ENCODE measurements at regions not wholly inside any gene's neighbourhood (a gene's known extent, or its start where the extent isn't known, plus 50 kb on each side); places are given as distances from the start of the nearest gene placed in this dataset.
"Not testable (repeated sequence)": the region's sequence is repeated elsewhere in the genome, so short reads cannot be mapped to it uniquely, and the experiment has no call there.

DNA sequence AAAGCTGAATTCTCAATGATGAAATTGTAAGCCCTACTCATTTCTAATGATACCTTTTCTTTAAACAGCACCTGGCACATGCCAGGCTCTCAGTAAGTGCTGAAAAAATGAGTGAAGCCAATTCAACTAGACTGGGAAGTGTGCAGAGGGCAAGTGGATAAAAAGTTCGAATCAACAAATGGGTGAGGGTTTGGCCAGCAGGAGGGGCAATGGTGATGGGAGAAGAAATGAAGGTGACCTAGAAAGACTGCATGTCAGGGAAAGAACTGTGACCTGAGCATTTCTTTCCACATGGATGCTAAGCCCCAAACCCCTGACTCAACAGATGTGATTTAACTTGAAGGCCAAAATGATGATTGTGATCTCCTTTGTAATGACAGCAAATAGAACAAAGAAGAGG, 54.6 kb downstream of the DKK1 start:
- no peak for DNase-seq

DNA sequence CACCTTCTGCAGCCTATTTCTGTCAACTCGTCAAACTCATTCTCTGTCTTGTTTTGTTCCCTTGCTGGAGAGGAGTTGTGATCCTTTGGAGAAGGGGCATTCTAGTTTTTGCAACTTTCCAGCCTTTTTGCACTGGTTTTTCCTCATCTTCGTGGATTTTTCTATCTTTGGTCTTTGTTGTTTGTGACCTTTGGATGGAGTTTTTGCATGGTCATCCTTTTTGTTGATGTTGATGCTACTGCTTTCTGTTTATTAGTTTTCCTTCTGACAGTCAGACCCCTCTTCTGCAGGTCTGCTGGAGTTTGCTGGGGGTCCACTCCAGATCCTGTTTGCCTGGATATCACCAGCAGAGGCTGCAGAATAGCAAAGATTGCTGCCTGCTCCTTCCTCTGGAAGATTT, 60.1 kb downstream of the DKK1 start:
- not testable (repeated sequence) for DNase-seq

DNA sequence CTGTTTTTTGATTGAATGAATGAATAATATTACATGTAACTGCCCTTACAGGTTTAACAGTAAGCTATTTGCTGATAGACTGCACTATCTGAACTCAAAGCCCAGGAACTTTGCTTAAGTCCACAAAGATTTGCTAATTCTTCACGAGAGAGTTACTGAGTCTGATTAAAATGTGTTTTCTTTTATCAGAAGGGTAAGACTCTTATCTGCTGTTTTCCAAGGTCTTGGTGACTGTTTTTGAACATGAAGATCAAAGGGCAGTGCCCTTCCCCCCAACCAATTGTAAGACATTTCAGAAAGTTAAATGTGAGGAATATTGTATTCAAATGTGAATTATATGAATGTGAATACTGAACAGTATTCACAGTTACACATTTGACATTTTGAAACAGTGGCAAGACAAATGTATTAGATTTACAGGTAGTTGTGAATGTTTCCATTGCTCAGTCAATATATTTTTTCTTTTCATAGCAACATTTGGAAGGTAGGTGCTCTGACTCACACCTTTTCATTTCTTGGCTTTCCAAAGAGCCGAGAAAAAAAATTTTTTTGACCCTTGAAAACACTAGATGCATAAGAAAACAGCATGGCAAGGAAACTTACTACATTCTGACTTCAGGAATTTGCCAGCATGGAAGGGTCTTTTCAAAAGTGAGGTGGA, 62.7 kb downstream of the DKK1 start:
- DNase-seq = no peak

DNA sequence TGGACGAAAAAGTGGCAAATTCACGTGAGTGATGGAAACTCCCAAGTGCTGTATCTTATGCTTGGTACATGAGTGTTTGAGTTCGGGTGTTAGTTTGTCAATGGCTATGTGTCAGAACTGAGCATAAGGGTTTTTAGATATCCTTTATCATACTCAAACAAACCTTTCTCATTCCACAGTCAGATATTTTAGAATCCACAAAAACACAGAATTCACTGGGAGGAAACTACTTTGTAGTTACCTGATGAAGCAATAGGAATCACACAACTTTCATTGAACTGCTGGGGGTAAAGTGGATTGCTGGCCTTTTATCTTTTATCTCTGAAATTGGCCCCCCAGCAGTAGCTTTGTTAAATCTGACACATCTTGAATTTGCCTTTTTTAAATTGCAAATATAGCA, 64.0 kb downstream of the DKK1 start:
- no peak for DNase-seq

GRCh38 chr10:52379287-52379686, 65.2 kb downstream of the DKK1 start:
- DNase-seq = no peak

GRCh38 chr10:52383088-52383487, 69.0 kb downstream of the DKK1 start:
- DNase-seq = no peak

GRCh38 chr10:52387744-52388143, 73.7 kb downstream of the DKK1 start:
- DNase-seq = no peak

DNA sequence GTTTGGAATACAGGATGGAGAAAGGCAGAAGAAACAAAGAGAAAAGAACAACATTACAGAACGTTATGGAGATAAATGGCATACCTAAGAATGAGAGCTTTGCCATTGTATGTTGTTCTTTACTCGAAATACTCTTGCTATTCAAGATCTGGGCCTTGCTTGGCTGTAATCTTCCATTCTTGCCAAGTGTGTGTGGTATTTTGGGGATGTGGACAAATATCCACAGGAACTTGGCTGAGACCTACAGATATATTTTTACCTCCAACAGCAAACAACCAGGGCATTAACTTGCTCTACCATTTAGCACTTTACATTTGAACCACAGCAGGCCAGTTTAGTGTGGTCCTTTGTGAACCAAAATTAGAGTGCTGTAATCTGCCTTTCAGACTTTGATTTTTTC, 76.3 kb downstream of the DKK1 start:
- no peak for DNase-seq

- no peak for DNase-seq
Measured at GRCh38 chr10:52391927-52392602, 78.0 kb downstream of the DKK1 start.

DNA sequence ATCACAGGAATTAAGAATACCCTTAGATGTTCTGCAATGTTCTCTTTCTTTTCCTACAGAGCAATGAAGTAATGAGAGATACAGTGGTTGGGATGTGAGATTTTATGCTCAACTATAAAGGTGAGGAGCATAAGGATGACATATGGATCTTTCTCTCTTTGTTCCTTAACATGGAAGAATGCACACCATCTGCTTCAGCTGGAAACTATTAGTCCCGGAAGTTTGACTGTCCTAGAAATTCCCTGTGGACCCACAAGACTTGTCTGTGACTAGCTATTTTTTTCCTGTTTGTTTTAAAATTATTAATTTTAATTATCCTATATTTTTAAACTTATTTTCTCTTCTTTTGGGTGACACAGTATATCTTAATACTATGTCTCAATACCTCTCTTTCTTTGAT, 80.2 kb downstream of the DKK1 start:
- no peak for DNase-seq

GRCh38 chr10:52400562-52400961, 86.5 kb downstream of the DKK1 start:
- no peak for DNase-seq

DNA sequence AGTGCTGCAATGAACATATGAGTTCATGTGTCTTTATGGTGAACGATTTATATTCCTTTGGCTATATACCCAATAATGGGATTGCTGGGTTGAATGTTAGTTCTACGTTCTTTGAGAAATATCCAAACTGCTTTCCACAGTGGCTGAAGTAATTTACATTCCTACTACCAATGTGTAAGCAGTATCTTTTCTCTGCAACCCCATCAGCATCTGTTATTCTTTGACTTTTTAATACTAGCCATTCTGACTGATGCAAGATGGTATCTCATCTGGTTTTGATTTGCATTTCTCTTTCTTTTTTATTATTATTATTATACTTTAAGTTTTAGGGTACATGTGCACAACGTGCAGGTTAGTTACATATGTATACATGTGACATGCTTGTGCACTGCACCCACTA, 89.7 kb downstream of the DKK1 start:
- DNase-seq = not testable (repeated sequence)

- DNase-seq = no peak
Measured at GRCh38 chr10:52409195-52409594, 95.1 kb downstream of the DKK1 start.

DNA sequence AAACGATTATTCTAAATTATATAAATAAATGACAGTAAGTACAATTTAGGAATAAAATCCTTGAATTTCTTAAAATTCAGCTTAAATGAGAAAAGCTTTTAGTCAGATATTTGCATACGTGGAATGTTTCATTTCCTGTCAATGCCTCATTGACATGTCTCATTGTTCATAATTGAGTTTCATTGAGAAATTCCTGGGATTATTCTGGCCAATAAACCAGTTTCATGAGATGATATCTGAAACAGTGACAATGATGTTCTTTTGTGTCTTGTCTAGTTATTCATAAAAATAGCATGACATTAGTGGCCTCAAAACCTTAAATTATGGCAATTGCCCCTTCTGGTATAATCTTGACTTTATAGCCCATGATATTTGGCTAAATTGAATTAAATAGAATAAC, 95.8 kb downstream of the DKK1 start:
- no peak for DNase-seq

- DNase-seq = no peak
Measured at GRCh38 chr10:52410916-52411315, 96.8 kb downstream of the DKK1 start.

DNA sequence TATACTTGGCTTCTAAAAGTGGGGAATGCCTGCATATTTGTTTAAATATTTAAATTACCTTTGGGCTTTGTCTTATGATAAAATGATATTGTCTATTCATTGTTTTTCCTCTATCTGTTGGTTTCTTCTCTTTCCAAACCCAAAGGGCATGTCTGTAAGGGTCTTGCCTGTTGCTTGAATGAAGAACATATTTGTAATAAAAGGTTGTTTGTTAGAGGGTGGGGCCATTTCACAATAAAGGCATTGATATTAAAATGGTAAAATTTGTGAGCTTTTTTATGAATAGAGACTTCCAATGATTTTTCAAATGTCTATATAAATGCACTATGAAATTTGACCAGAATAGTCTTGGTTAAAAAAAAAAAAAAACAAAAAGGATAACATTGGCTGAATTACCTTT, 105.2 kb downstream of the DKK1 start:
- DNase-seq = no peak

DNA sequence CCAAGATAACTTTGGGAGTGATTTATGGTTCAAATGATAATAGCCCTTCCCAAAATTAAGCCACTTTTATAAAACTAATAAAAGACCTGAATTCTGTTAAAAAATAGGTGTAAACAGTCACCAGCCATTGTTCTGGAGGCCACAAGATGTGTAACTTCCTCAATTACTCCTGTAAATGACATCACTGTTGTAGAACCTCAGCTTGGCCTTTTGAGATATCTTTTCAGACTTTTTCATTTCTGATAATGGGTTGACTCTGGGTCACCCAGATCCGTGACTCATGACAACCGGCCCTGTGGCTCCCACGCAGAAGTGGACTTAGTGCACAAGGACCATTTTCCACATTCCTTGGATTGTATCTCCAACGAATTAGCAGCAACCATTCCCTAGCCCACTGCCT, 106.6 kb downstream of the DKK1 start:
- DNase-seq = peak in 1 of 4 experiments; percentile 1

DNA sequence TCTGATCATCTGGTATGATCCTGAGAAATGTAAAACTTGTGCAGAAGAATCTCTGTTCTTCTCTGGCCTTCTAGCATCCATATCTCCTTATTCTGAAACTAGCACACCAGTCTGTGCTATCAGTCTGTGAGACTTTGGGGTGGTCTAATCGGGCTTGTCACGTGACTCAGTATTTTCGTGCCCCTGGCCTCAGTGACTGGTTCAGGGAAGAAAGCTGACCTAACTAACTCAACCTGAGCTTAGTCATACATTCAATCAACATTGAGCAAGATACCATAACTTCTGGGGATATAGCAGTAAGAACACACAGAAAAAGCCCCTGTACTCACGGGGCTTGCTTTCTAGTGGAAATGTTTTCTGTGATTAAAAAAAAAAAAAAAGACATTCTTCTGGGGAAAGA, 109.3 kb downstream of the DKK1 start:
- DNase-seq = no peak

- DNase-seq = no peak
Measured at GRCh38 chr10:52424341-52424740, 110.3 kb downstream of the DKK1 start.

DNA sequence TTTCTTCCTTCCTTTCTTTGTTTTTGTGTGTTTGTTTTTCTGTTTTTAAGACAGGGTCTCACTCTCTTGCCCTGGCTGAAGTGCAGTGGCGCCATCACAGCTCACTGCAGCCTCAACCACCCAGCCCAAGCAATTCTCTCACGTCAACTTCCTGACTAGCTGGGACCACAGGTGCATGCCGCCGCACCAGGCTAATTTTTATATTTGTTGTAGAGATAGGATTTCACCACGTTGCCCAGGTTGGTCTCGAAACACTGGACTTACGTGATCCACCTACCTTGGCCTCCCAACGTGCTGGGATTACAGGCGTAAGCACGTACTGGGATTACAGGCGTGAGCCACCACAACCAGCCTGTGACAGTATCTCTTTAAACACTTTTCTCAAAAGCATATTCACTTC, 120.7 kb downstream of the DKK1 start:
- DNase-seq = no peak

DNA sequence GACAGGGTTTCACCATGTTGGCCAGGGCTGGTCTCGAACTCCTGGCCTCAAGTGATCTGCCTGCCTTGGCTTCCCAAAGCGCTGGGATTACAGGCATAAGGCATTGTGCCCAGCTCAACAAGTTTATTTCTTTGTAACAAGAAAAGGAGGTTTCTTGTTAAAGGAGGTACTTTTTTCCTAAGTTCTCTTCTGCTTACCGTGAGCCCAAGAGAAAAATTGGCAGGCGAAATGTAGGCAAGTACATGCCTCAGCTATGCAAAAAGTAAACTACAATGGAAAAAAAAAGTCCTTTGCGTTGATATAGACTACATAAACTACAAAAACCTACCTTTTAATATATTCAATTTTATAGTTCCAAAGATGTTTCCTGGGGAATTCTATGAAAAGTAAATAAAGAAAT, 122.6 kb downstream of the DKK1 start:
- no peak for DNase-seq

DNA sequence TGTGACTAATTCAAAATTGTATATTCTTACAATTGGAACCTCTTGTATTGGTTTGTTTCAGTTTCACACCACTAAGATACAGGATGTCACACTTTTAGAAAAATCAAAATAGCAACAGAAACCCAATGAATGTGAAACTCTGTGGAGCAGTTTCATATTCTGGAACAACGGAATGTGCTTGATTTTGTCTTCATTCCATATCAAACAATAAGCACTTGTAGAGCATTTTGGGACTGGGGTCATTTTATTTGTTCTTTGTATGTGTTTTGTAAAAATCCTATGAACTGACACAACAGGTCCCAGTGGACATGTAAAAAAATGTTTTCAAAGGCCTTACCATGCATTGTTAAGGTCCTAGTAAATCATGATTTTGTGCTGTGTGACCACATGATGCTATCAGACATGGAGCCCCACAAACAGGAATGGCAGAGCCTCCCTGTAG, 123.1 kb downstream of the DKK1 start:
- no peak for DNase-seq

GRCh38 chr10:52438119-52438518, 124.0 kb downstream of the DKK1 start:
- DNase-seq = no peak

- DNase-seq = no peak
Measured at GRCh38 chr10:52440612-52441285, 126.7 kb downstream of the DKK1 start.
